GM12878 (cell line): ENCODE measurements at regions not wholly inside any gene's neighbourhood (a gene's known extent, or its start where the extent isn't known, plus 50 kb on each side); places are given as distances from the start of the nearest gene placed in this dataset.
A peak's percentile ranks its signal among the peaks of the same experiment; 100 is the strongest.

Experiments used
- BCL3 ChIP-seq: IDR thresholded peaks from 2 replicates; pipeline ENCODE4 v1.6.1; 2011; ENCODE audit warnings: borderline replicate concordance, low read depth, mild to moderate bottlenecking, moderate library complexity, low read length; ENCODE audit not compliant: insufficient read depth, poor library complexity, severe bottlenecking
- BCLAF1 ChIP-seq: fragments of 450-650 bp; IDR thresholded peaks from 2 replicates; pipeline ENCODE4 v1.6.1; 2017; ENCODE audit warnings: antibody characterized with exemption, mild to moderate bottlenecking, moderate library complexity
- BHLHE40 ChIP-seq, 2 experiments: fragments of 450-650 bp in 1 of 2; IDR thresholded peaks; 2 replicates each; pipeline ENCODE4 v1.6.1; 2011 to 2017; ENCODE audit warnings: low read depth in 2 of 2, borderline replicate concordance in 1 of 2, improper control_type of control experiment in 1 of 2, low read length in 1 of 2, mild to moderate bottlenecking in 1 of 2
- CBFB ChIP-seq: IDR thresholded peaks from 2 replicates; pipeline ENCODE4 v1.6.1; 2016; ENCODE audit warnings: antibody characterized with exemption, low read depth
- CREM ChIP-seq: IDR thresholded peaks from 2 replicates; pipeline ENCODE4 v1.6.1; 2014; ENCODE audit warnings: antibody characterized with exemption, low read depth
- DPF2 ChIP-seq: fragments of 450-650 bp; IDR thresholded peaks from 2 replicates; pipeline ENCODE4 v1.6.1; 2017; ENCODE audit warnings: mild to moderate bottlenecking
- IKZF1 ChIP-seq: fragments of 450-650 bp; conservative IDR thresholded peaks from 2 replicates; pipeline ENCODE4 v1.6.1; 2017; ENCODE audit warnings: antibody characterized with exemption, mild to moderate bottlenecking
- MEF2B ChIP-seq: fragments of 450-650 bp; IDR thresholded peaks from 2 replicates; pipeline ENCODE4 v1.6.1; 2018; ENCODE audit warnings: mild to moderate bottlenecking, moderate library complexity; ENCODE audit not compliant: partially characterized antibody, poor library complexity, severe bottlenecking
- MTA2 ChIP-seq: fragments of 450-650 bp; IDR thresholded peaks from 2 replicates; pipeline ENCODE4 v1.6.1; 2016; ENCODE audit warnings: low read depth, mild to moderate bottlenecking, moderate library complexity
- NFYB ChIP-seq: IDR thresholded peaks from 2 replicates; pipeline ENCODE4 v1.6.1; 2011; ENCODE audit warnings: low read depth, mild to moderate bottlenecking, low read length, improper control_type of control experiment, moderate library complexity; ENCODE audit not compliant: insufficient read depth
- NKRF ChIP-seq: fragments of 450-650 bp; conservative IDR thresholded peaks from 2 replicates; pipeline ENCODE4 v1.6.1; 2017; ENCODE audit warnings: mild to moderate bottlenecking, moderate library complexity
- RELB ChIP-seq: fragments of 450-650 bp; IDR thresholded peaks from 2 replicates; pipeline ENCODE4 v1.6.1; 2017; ENCODE audit warnings: low read depth, mild to moderate bottlenecking, moderate library complexity
- ZNF274 ChIP-seq: IDR thresholded peaks from one replicate; pipeline ENCODE4 v1.8.0; 2011; ENCODE audit not compliant: insufficient read length, insufficient read depth
- ZNF384 ChIP-seq: IDR thresholded peaks from 2 replicates; pipeline ENCODE4 v1.6.1; 2012; ENCODE audit warnings: low read depth, mild to moderate bottlenecking, low read length, improper control_type of control experiment, borderline replicate concordance

- no peak for TF ChIP-seq BCLAF1
- 0 out of 2 replicates have a peak, but pooled peaks have one; percentile 8 for TF ChIP-seq NFYB
- 0 out of 2 replicates have a peak, but pooled peaks have one; percentile 32 for TF ChIP-seq MTA2
- TF ChIP-seq MEF2B, result peak; percentile 55
- peak; percentile 33; the same call in 1 of the 2 replicates for TF ChIP-seq IKZF1
- TF ChIP-seq CREM, result peak; percentile 17; the same call in 1 of the 2 replicates
- peak; percentile 46 to 66; a peak in 3 of 4 replicates for TF ChIP-seq BHLHE40 (IDR thresholded peaks at IDR 0.05; ENCODE audit: borderline replicate concordance in 1 of 2, low read depth in 2 of 2, low read length in 1 of 2)
- TF ChIP-seq RELB, result 0 out of 2 replicates have a peak, but pooled peaks have one; percentile 24
- no peak for TF ChIP-seq CBFB
- no peak for TF ChIP-seq ZNF274
- peak; percentile 81 for TF ChIP-seq BCL3
- TF ChIP-seq DPF2, result no peak
- TF ChIP-seq ZNF384, result peak; percentile 49; the same call in 1 of the 2 replicates
- no peak for TF ChIP-seq NKRF
These were observed 402.4 kb upstream of the NDST4 start (continued) for GRCh38 chr4:115515772-115516171.
